NCI-H2196 treated with DMSO at 0.1 percent for 48 hours (cell line): ENCODE measurements at regions not wholly inside any gene's neighbourhood (a gene's known extent, or its start where the extent isn't known, plus 50 kb on each side); places are given as distances from the start of the nearest gene placed in this dataset.

Experiments
- DNase-seq: peaks from one replicate; lab custom pipeline; 2025; ENCODE audit not compliant: unreplicated experiment; lab: John Stamatoyannopoulos, UW

DNA sequence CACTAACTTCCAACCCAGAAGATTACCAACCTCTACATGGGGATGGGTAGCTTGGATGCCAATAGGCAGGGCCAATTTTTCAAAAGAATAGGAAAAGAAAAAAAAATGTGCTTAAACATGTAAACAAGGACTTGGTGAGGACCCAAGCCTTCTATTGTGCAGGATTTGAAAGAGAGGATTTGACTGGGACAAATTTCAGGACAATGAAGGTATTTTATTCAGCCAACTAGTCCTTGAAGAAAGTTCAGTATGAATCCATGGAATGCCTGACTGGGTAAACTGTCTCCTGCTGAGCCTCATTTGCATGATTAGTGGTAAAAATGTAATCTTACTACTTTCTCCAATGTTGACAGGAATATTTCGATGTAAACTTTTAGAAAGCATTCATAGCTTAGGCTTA is 192.5 kb upstream of the RORB start:
- DNase-seq = no peak

DNA sequence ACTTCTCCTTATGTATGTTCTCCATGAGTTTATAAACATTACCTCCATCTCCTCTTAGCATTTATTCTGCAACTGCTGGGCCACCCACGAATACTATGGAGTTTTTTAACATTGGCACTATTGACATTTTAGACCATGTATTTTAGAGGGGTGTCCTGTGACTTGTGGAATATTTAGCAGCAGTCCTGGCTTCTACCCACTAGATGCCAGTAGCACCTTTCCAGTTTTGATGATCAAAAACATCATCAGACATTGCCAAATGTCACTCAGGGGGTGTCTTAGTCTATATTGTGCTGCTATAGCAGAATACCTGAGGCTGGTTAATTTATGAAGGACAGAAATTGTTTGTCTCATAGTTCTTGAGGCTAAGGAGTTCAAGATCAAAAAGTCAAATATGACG is 187.5 kb upstream of the RORB start:
- no peak for DNase-seq

DNA sequence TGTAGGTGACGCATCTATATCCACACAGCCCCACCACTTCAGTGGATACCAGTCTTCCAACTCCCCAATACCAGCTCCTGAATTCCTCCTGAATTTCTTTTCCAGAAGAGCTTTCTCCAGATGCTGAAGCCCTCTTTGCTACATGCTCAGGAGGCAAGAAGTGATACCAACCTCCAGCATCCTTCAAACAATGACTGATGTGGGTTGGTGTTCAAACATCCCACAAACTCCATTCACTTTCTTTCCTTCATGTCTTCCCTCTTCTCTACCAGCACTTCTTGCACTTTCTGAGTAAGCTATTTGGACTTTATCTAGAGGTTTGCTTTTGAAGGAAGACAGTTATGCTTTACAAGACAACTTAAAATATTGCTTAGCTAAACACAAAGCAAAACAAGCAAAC is 179.9 kb upstream of the RORB start:
- DNase-seq = no peak

DNA sequence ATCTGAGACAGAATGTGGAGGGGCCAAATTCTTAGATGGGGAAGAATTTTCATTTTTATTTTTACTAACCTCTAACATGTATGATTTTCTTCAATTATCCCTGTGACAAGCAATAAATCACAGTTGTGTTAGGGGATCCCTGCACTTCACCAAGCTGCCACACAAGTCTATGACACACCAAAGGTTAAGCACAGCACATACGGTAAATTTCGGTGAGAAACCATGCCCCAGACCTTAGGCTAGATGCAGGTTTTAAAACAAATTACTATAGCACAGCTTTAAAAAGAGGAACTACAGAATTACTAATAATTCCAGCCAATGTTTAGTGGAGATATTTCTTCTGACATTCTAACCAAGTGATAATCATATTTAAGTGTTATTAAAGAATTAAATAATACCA is 175.7 kb upstream of the RORB start:
- DNase-seq = no peak

DNA sequence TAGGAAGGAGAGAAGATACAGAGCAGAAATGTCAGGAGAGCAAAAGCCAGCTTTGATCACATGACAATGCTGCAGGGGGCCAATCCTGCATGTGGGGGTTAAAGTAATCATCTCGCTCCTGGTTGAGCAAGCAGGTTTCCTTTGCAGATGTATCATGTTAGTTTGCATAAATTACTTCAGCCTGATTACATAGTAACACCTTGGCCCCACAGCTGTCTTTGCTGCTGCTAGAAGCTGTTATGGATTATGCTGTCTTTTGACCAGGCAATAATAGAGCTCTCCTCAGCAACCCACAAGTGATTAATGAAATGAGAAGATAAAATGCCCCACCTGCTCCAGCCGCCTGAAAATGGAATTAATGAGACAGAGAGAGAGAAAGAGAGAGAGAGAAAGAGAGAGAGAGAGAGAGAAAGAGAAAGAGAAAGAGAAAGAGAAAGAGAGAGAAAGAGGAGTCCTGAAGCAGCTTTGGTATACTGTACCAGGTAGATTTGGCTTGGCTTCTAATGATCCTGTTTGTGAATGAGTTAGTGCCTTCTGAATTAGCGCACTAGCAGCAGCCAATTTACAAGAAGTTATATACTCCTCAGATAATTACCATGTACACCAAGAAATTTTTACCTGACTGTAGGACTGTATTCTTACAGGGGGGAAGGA is 174.3 kb upstream of the RORB start:
- DNase-seq = no peak

DNA sequence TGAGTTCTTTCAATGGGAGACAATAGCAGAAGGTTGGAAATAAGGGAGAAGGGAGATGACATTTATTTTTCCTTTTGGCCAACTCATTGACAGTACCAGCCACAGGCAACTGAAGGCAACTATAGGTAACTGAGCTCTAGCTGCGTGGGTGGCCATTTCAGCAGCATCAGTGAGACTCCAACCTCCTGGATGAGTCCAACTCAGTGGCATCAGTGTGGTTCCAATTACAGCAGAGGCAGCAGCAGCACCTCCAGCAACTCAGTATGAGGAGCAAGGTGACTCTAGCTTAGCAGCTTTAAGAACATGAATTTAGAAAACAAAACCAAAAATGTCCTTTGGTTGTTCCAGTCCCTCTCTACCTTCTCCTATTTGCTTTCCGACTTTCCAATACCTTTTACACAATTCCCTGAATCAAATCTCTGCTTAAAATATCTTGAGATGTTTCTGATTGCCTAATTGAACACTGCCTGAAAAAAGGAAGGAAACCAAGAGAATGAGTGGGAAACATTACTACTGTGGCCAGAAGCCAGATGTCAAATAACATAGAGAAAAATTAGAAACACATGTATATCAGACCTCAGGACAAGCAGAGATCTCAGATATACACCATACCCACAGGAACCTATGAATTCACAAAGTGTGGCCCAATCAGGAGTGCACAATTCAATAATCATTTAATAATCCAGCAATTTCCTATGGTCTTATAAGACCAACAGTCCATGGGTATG is 166.5 kb upstream of the RORB start:
- DNase-seq = no peak

DNA sequence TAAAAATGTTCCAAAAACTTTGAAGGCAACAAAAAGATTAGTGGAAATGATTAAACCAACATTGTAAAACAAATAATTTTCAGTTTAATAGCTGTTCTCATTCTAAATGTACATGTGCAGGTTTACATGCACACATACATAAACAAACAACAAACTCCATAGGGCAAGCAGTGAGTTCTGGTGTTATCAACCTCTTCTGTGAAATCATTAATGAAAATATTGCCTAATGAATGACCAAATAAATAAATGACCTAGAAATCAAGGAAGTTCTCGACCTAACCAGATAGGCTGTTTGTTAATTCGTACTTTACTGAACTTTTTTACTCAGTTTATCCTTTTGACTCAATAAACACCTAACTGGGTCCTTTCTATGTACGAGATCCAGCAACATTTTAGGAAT is 165.5 kb upstream of the RORB start:
- no peak for DNase-seq

DNA sequence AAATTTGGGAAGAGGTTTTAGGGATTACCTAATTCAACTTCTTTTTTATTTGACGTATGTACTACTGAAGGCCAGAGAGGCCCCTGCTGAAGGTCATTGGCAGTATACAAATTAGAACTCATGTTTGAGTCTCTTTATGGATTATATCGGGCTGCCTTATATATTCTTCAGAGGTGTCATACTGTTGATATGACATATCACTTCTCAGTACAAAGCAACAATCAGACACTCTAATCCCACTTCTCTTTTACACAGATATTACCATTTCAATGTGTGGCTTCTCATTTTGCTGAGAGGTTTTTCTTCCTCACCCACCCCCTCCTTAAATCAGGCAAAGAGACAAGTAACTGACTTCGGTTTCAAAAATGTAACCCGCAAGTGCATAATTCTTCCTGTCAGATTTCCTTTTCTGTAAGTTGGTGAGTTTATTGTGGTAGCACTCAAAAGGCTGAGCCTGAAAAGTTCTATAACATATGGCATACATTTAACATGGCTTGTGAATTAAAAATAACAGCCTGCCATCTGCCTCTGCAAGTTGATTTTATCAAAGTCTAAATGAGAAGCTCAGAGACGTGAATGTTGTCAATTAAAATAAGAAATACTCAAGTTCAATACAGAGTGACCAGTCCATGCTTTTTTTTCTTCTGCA is 163.6 kb upstream of the RORB start:
- DNase-seq = no peak

DNA sequence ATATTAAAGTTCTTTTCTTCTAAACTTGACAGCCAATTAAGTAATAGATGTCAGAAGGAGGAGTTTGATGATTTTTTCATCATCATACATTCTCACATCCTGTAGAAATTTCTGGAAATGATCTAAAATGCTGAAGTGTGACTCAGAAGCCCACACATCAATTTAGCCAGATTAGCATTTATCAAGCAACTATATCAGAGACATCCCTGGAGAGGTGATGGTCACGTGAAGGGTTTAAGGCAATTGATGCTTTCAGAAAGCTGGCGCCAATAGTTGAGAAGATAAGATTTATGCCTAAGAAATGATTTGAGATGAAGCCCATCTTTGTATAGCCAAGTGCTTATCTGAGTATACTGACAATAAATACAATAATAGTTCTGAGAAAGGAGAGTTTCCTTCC is 162.9 kb upstream of the RORB start:
- no peak for DNase-seq

DNA sequence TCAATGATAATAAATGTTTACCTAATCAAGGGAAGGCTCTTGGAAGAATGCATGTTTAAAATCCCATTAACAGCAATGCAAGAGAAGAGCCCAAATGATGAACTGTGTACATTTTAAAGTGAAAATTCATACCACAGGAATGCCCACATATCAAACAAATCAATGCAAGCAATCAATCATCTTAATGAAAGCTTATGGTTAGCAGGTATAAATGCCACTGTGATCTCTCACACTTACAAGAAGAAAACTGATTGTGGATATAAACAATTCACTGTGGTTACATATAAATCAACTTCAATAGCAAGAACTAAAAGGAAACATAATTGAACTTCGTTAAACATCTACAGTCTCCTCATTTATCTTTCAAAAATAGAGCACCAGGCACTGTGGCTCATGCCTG is 161.0 kb upstream of the RORB start:
- no peak for DNase-seq

DNA sequence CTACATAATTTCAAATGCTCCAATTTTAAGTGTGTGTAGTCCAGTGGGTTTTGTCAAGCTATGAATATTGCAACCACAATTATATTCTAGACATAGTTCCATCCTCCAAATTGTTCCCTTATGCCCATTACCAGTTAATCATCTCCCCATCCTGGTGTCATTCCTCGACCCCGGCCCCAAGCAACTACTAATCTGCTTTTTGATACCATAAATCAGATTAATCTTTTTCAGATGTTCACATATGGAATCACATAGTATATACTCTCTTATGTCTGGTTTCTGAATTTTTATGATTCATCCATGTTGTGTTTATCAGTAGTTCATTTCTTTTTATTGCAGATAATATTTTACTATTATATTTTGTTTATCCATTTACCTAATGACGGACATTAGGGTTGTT is 148.4 kb upstream of the RORB start:
- no peak for DNase-seq

DNA sequence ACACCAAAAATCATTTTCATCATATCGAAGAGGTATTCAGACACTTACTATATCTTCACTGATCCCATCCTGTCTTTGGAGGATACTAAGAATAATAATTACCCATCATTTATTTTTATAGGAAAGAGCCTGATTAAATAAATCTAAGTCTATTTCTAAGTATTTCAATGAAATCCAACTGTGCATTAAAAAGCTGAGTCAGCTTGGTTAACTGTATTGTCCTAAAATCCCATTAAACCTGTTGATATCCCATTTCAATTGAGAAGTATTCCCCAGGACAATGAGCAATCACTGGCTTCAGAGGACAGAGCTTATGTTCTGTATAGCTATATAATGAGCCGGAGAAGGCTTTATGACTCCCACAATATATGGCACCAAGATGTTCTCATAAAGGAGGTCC is 142.0 kb upstream of the RORB start:
- DNase-seq = no peak

DNA sequence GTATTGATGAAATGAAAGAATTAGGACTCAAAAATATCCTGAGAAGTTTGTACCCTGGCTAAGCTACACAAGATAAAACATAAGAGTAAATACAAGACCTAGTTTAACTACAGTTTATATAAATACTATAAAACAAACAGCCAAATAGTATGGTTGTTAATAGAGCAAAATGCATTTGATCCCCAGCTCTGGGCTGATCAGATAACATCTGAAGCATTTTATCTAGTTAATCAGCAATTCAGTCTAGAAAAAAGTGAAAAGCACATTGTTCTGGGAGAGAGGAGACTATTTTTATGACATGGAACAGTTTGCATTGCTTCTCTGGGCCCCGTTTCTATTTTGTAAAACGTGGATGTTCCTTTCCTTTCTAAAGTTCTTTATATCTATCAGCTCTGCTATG is 139.6 kb upstream of the RORB start:
- no peak for DNase-seq

DNA sequence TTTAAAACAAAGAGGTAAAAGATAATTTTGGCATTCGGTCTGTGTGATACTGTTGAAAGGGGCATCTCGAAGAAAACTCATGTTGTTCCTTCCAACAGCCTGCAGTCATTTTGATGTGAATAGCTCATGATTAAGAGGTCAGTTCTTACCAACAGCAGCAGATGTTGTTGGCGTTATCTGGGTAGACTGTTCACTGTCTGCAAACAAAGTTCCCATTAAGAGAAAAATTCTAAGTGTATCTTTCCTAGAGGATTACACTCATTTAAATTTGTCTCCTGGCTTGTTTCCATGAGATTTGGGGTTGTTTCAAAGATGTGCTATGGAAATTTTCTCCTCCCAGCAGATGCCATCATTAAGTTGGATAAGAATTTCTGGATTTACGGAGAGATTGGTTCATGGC is 138.2 kb upstream of the RORB start:
- DNase-seq = no peak

DNA sequence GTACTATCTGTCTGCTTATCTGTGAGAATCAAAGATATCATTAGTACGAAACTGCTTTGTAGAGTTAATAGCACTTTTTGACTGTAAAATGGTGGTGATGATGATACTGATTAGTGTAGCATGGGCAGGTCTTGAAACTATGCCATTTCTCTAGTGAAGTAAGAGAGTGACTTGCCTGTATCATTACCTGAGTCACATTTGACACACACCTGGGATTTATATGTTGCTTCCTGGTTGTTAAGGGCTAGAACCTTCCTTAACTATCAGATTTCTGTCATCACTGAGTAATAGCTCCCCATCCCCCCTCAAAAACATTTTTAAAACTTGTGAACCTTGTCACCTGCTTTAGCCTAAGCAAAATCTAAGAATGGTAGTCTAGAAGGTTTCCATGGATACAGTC is 135.6 kb upstream of the RORB start:
- no peak for DNase-seq

DNA sequence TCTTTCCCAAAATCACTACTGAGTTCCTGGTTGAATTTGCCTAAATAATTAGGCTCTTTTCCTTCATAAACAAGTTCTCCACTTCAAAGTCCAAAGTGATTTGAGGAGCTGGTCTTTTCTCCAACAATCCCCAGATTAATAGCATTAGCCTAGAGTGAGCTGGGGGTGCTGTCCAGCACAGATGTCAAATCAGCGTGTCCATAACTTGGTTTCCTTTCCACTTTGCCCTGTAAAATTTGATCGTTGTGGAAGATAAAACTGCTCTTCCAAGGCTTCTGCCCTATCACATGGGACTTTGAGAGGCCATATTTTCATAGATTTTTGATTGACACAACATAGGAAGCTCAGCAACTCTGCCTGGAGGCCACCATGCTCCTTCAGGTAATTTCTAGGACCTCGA is 134.7 kb upstream of the RORB start:
- DNase-seq = no peak

DNA sequence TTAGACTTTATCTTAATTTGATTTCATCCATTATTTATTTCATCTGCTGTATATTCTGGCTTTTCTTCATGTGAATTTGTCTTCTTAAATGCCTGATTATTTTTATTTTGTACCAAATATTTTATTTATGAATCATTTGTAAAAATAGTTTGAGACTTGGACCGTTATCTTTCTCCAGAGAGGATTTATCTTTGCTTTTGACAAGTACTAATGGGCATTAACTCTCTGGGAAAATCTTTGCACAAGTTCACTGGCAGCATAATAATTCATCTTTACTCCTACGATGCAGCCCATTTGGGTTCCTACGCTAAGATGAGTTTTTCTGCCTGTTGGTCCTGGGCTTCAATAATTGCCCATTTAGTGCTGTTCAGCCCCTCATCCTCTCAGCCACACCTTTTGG is 131.0 kb upstream of the RORB start:
- no peak for DNase-seq

DNA sequence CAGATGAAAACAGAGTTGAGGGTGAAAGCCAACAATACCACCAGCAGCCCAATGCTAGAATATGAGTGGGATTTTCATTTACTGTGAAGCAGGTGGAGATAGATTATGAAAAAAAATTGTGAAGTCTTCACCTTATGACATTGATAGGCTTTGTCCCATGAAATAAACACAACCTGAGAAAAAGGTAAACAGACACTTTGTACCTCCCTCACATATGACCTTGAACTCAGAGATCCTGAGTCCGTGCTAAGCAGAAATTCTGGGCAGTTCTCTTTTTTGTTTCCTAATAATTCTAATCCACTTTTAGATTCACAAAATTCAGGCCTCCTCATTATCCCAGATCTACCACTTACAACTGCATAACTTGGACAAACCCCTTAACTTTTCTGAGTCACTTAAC is 127.3 kb upstream of the RORB start:
- no peak for DNase-seq

DNA sequence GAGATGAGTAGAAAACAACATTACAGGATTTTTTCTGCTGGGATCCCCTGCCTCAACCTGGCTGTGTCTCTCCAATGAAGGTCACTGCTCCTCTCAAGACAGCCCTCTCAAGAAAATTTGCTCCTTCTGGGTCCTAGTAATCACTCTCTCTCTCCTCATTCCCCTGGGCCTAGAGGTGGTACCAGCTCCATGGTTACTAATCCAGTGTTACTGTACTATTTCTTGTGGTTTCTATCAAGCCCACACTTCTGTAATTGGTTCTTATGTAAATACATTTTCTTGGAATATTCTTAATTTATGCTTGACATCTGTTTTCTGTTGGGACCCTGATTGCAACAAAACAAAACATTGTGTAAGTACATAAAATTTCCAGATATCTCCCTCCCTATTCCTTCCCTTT is 123.8 kb upstream of the RORB start:
- DNase-seq = no peak

DNA sequence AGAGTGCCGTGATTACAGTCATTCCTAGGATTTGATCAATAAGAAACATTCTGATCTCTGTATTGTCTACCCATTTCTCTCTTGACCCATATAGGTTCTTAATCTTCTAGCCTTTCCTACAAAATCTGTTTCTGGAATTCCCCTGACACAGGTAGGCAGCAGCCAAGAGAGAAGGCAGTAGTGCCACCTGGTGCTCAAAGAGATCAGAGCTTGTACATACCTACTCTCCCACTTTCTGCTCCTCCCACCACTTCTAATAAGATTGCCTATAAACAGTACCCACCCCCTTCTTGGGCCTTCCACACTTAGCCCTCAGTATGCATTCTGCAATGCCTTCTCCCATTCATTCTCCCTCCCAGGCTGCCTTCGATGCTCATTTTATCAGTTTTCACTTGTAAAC is 117.4 kb upstream of the RORB start:
- DNase-seq = peak; percentile 1

DNA sequence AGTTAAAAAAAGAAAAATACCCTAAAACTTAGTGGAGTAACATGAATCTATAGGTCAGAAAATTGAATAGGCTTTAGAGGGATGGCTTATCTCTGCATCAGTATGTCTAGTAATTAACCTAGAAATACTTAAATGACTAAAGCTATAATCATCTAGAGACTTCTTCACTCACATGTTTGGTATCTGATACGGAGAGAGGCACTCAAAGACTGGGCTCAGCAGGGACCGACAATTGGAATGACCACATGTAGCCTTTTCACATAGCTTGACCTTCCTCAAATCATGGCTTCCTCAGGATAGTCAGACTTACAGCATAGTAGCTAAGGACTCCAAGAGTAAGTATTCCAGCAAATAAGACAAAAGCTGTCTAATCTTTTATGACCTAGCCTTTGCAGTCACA is 105.3 kb upstream of the RORB start:
- DNase-seq = no peak

DNA sequence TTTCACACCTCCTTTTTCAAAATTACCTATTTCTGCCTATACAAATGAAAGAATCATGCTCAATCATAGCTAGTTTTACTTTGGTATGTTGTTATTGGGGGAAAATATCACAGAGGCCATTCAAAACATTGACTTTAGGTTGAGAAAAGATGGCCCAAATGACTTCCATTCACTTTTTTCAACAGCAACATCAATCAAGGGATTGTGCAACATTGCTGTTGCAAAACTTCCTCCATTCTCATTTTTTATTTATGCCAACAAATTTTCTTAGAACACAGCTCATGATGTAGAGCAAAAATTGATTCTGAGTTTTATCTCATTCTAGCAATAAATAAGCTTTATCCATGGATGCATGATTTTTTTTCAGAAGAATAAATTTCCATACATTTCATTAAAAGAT is 93.6 kb upstream of the RORB start:
- DNase-seq = no peak

DNA sequence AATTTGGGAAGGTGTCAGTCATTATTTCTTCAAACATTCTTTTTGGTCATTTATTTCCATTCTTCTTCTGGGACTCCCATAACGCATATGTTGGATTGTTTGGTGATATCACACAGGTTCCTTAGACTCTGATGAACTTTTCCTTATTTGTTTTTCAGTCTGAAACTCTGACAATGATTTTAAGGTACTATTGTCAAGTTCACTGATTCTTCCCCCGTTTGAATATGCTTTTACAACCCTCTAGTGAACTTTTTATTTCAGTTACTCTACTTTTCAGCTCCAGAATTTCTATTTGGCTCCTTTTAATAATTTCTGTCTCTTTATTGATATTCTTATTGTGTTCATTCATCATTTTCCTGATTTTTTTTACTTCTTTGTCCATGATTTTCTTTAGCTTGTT is 92.5 kb upstream of the RORB start:
- no peak for DNase-seq
